CD4-positive, alpha-beta T cell (primary cell): ENCODE measurements at regions not wholly inside any gene's neighbourhood (a gene's known extent, or its start where the extent isn't known, plus 50 kb on each side); places are given as distances from the start of the nearest gene placed in this dataset.

ENCODE experiments used
- ATAC-seq: fragments of 200-7000 bp; cut with Tn5 transposase; one replicate; pipeline ENCODE4 v1.10.0; 2022; ENCODE audit warnings: mild to moderate bottlenecking; ENCODE audit not compliant: poor library complexity
- CTCF ChIA-PET: fragments of 350-600 bp; sonication (Branson Sonifier 250); formaldehyde crosslinking; loops from one replicate; lab custom pipeline; 2021; ENCODE audit warnings: antibody characterized with exemption, inconsistent platforms; lab: Charles Lee
- POLR2A ChIA-PET: fragments of 350-600 bp; sonication (Branson Sonifier 250); formaldehyde crosslinking; loops from one replicate; lab custom pipeline; 2021; ENCODE audit warnings: antibody characterized with exemption, inconsistent platforms; lab: Charles Lee
- DNase-seq, 14 experiments: peaks; one replicate each; pipeline ENCODE4 v3.0.0-alpha.2; 2013 to 2020; ENCODE audit warnings: mixed read lengths in 2 of 14
- H3K27ac ChIP-seq, 2 donors: one replicate each; pipeline versions ENCODE4 v1.5.1 to v1.7.0; 2013; ENCODE audit warnings: low read length in 2 of 2, low read depth in 1 of 2, mild to moderate bottlenecking in 1 of 2
- H3K27me3 ChIP-seq, 2 experiments: 1 replicate in 1 of 2; 2 replicates in 1 of 2; pipeline versions ENCODE4 v1.6.1 to v1.7.0; 2013; ENCODE audit warnings: low read length in 2 of 2, control low read depth in 1 of 2, mild to moderate bottlenecking in 1 of 2, moderate library complexity in 1 of 2; ENCODE audit not compliant: insufficient read depth in 2 of 2, control insufficient read depth in 1 of 2
- H3K36me3 ChIP-seq: one replicate; pipeline ENCODE4 v1.6.1; 2013; ENCODE audit warnings: low read length, control low read depth; ENCODE audit not compliant: insufficient read depth
- H3K4me1 ChIP-seq: one replicate; pipeline ENCODE4 v1.6.1; 2013; ENCODE audit warnings: low read length, control low read depth; ENCODE audit not compliant: insufficient read depth
- H3K4me3 ChIP-seq: one replicate; pipeline ENCODE4 v1.5.1; 2013; ENCODE audit warnings: mild to moderate bottlenecking, low read length, moderate library complexity
- H3K9me3 ChIP-seq, 2 experiments: 1 replicate in 1 of 2; 2 replicates in 1 of 2; pipeline versions ENCODE4 v1.6.1 to v1.7.0; 2013; ENCODE audit warnings: low read length in 2 of 2, mild to moderate bottlenecking in 2 of 2, control low read depth in 1 of 2, moderate library complexity in 1 of 2; ENCODE audit not compliant: control insufficient read depth in 1 of 2, insufficient read depth in 1 of 2
- H3K27ac Mint-ChIP-seq: one replicate; pipeline ENCODE4 v1.8.0; 2020; ENCODE audit warnings: mixed read lengths
- H3K27me3 Mint-ChIP-seq: one replicate; pipeline ENCODE4 v1.8.0; 2021; ENCODE audit warnings: mixed read lengths
- H3K36me3 Mint-ChIP-seq: one replicate; pipeline ENCODE4 v1.8.0; 2021; ENCODE audit warnings: low read depth, mixed read lengths
- H3K4me1 Mint-ChIP-seq: one replicate; pipeline ENCODE4 v1.8.0; 2021; ENCODE audit warnings: low read depth, mixed read lengths
- H3K4me3 Mint-ChIP-seq: one replicate; pipeline ENCODE4 v1.8.0; 2020; ENCODE audit warnings: mild to moderate bottlenecking, mixed read lengths
- H3K9me3 Mint-ChIP-seq: one replicate; pipeline ENCODE4 v1.8.0; 2020; ENCODE audit warnings: mixed read lengths
- CTCF ChIP-seq: fragments of 200-600 bp; IDR thresholded peaks from one replicate; pipeline ENCODE4 v1.8.0; 2022; ENCODE audit warnings: antibody characterized with exemption, mild to moderate bottlenecking
- intact Hi-C, 2 experiments: fragments of 100-400 bp; cut with DNase I in 1 of 2; cut with micrococcal nuclease in 1 of 2; formaldehyde crosslinking; loops; one replicate each; pipeline versions ENCODE4 v1.15.1 to v1.9.0; 2023 to 2025; cut with DNase I, micrococcal nuclease

GRCh38 chr5:93280518-93280917, 300.5 kb downstream of the NR2F1-AS1 start:
- ChIA-PET POLR2A (no interaction called here), CTCF (no interaction called here)
- ATAC-seq: no peak
- H3K27ac ChIP-seq: no peak overlapping the region
- no peaks in the 10 kb centered on the region for H3K27me3 Mint-ChIP-seq
- no peaks in the 10 kb centered on the region for H3K4me1 ChIP-seq
- no peaks in the 10 kb centered on the region for H3K9me3 Mint-ChIP-seq
- no peaks in the 10 kb centered on the region for H3K27me3 ChIP-seq
- no peaks in the 10 kb centered on the region for H3K9me3 ChIP-seq
- intact Hi-C loops: no loop called here
- H3K36me3 ChIP-seq: no peaks in the 10 kb centered on the region
- H3K36me3 Mint-ChIP-seq: no peaks in the 10 kb centered on the region
- H3K27ac Mint-ChIP-seq: no peak overlapping the region
- H3K4me3 ChIP-seq: no peak overlapping the region
- H3K4me1 Mint-ChIP-seq: no peaks in the 10 kb centered on the region
- DNase-seq: no peak
- H3K4me3 Mint-ChIP-seq: no peak overlapping the region
- TF ChIP-seq CTCF: no peak

- no peak for TF ChIP-seq CTCF
- H3K9me3 Mint-ChIP-seq: no peaks in the 10 kb centered on the region
- H3K27ac Mint-ChIP-seq: no peak overlapping the region
- intact Hi-C loops: no loop called here
- Histone ChIP-seq H3K4me3 (no peak overlapping the region), H3K36me3 (no peaks in the 10 kb centered on the region), H3K9me3 (no peaks in the 10 kb centered on the region), H3K27ac (no peak overlapping the region), H3K27me3 (no peaks in the 10 kb centered on the region), H3K4me1 (no peaks in the 10 kb centered on the region)
- H3K36me3 Mint-ChIP-seq: no peaks in the 10 kb centered on the region
- DNase-seq (no peak), ATAC-seq (no peak)
- ChIA-PET CTCF (no interaction called here), POLR2A (no interaction called here)
- no peaks in the 10 kb centered on the region for H3K27me3 Mint-ChIP-seq
- H3K4me1 Mint-ChIP-seq: no peaks in the 10 kb centered on the region
- H3K4me3 Mint-ChIP-seq: no peak overlapping the region
These were observed 301.6 kb downstream of the NR2F1-AS1 start for GRCh38 chr5:93279296-93279963.

- no peak overlapping the region for H3K4me3 ChIP-seq
- POLR2A ChIA-PET: no interaction called here
- Mint-ChIP-seq H3K27ac (no peak overlapping the region), H3K36me3 (no peaks in the 10 kb centered on the region), H3K4me3 (no peak overlapping the region), H3K9me3 (no peaks in the 10 kb centered on the region), H3K4me1 (no peaks in the 10 kb centered on the region), H3K27me3 (no peaks in the 10 kb centered on the region)
- CTCF ChIA-PET: no interaction called here
- intact Hi-C loops: no loop called here
- TF ChIP-seq CTCF: no peak
- H3K4me1 ChIP-seq: no peaks in the 10 kb centered on the region
- no peaks in the 10 kb centered on the region for H3K27me3 ChIP-seq
- ATAC-seq (no peak), DNase-seq (no peak)
- no peaks in the 10 kb centered on the region for H3K9me3 ChIP-seq
- H3K36me3 ChIP-seq: no peaks in the 10 kb centered on the region
- H3K27ac ChIP-seq: no peak overlapping the region
These were observed 302.1 kb downstream of the NR2F1-AS1 start for GRCh38 chr5:93278896-93279295.
